ES-I3 (cell line): ENCODE measurements at regions not wholly inside any gene's neighbourhood (a gene's known extent, or its start where the extent isn't known, plus 50 kb on each side); places are given as distances from the start of the nearest gene placed in this dataset.

Source experiments
- H3K36me3 ChIP-seq: 2 replicates; pipeline ENCODE4 v1.6.1; 2013; ENCODE audit warnings: mild to moderate bottlenecking, low read length, control low read depth, moderate library complexity; ENCODE audit not compliant: insufficient read depth
- H3K4me1 ChIP-seq: 2 replicates; pipeline ENCODE4 v1.6.1; 2013; ENCODE audit warnings: mild to moderate bottlenecking, control low read depth, low read length; ENCODE audit not compliant: insufficient read depth
- H3K9ac ChIP-seq: 2 replicates; pipeline ENCODE4 v1.6.1; 2013; ENCODE audit warnings: low read depth, mild to moderate bottlenecking, low read length, moderate library complexity
- H3K9me3 ChIP-seq: 2 replicates; pipeline ENCODE4 v1.6.1; 2013; ENCODE audit warnings: mild to moderate bottlenecking, low read length, moderate library complexity; ENCODE audit not compliant: control insufficient read depth, insufficient read depth

- H3K36me3 ChIP-seq: no peaks in the 10 kb centered on the region
- H3K4me1 ChIP-seq: no peaks in the 10 kb centered on the region
- no peak overlapping the region for H3K9ac ChIP-seq
- H3K9me3 ChIP-seq: no peaks in the 10 kb centered on the region
Observed at GRCh38 chr2:104904889-104905288, 51.0 kb downstream of the POU3F3 start.

- Histone ChIP-seq H3K9ac (no peak overlapping the region), H3K36me3 (no peaks in the 10 kb centered on the region), H3K4me1 (no peaks in the 10 kb centered on the region), H3K9me3 (no peaks in the 10 kb centered on the region)
Observed at GRCh38 chr2:104909317-104909716, 55.4 kb downstream of the POU3F3 start.

- Histone ChIP-seq H3K4me1 (no peaks in the 10 kb centered on the region), H3K9ac (no peak overlapping the region), H3K36me3 (no peaks in the 10 kb centered on the region), H3K9me3 (no peaks in the 10 kb centered on the region)
Observed at GRCh38 chr2:104914509-104914908, 60.6 kb downstream of the POU3F3 start.

- no peaks in the 10 kb centered on the region for H3K9me3 ChIP-seq
- no peak overlapping the region for H3K9ac ChIP-seq
- H3K36me3 ChIP-seq: no peaks in the 10 kb centered on the region
- H3K4me1 ChIP-seq: no peaks in the 10 kb centered on the region
Observed at GRCh38 chr2:104915107-104915793, 61.3 kb downstream of the POU3F3 start.

GRCh38 chr2:104919127-104919526 is 65.2 kb downstream of the POU3F3 start:
- no peaks in the 10 kb centered on the region for H3K4me1 ChIP-seq
- H3K9ac ChIP-seq: no peak overlapping the region
- no peaks in the 10 kb centered on the region for H3K9me3 ChIP-seq

GRCh38 chr2:104923665-104924064 is 69.8 kb downstream of the POU3F3 start:
- H3K4me1 ChIP-seq: no peaks in the 10 kb centered on the region
- H3K36me3 ChIP-seq: no peaks in the 10 kb centered on the region
- H3K9ac ChIP-seq: no peak overlapping the region
- no peaks in the 10 kb centered on the region for H3K9me3 ChIP-seq

More at GRCh38 chr2:104919127-104919526, 65.2 kb downstream of the POU3F3 start:
- no peaks in the 10 kb centered on the region for H3K36me3 ChIP-seq

- Histone ChIP-seq H3K36me3 (no peaks in the 10 kb centered on the region), H3K9ac (no peak overlapping the region), H3K4me1 (no peaks in the 10 kb centered on the region), H3K9me3 (no peaks in the 10 kb centered on the region)
Observed at GRCh38 chr2:104929663-104930062, 75.7 kb downstream of the POU3F3 start.

- no peaks in the 10 kb centered on the region for H3K4me1 ChIP-seq
- H3K9ac ChIP-seq: no peak overlapping the region
- no peaks in the 10 kb centered on the region for H3K9me3 ChIP-seq
- no peaks in the 10 kb centered on the region for H3K36me3 ChIP-seq
Observed at GRCh38 chr2:104930732-104931131, 76.8 kb downstream of the POU3F3 start.

GRCh38 chr2:104932243-104932642 is 78.3 kb downstream of the POU3F3 start:
- no peaks in the 10 kb centered on the region for H3K4me1 ChIP-seq
- H3K9ac ChIP-seq: no peak overlapping the region
- no peaks in the 10 kb centered on the region for H3K36me3 ChIP-seq
- no peaks in the 10 kb centered on the region for H3K9me3 ChIP-seq

GRCh38 chr2:104933151-104933917 is 79.4 kb downstream of the POU3F3 start:
- H3K9ac ChIP-seq: no peak overlapping the region
- H3K36me3 ChIP-seq: no peaks in the 10 kb centered on the region

GRCh38 chr2:104936527-104936926 is 82.6 kb downstream of the POU3F3 start:
- Histone ChIP-seq H3K36me3 (no peaks in the 10 kb centered on the region), H3K4me1 (peaks cover 6% of the 10 kb centered on the region; the same call in 1 of the 2 replicates), H3K9me3 (no peaks in the 10 kb centered on the region), H3K9ac (no peak overlapping the region)

More at GRCh38 chr2:104933151-104933917, 79.4 kb downstream of the POU3F3 start:
- no peaks in the 10 kb centered on the region for H3K4me1 ChIP-seq
- no peaks in the 10 kb centered on the region for H3K9me3 ChIP-seq

- Histone ChIP-seq H3K9me3 (no peaks in the 10 kb centered on the region), H3K9ac (no peak overlapping the region), H3K36me3 (no peaks in the 10 kb centered on the region), H3K4me1 (peaks cover 6% of the 10 kb centered on the region; the same call in 1 of the 2 replicates)
Observed at GRCh38 chr2:104938231-104938941, 84.5 kb downstream of the POU3F3 start.

- no peak overlapping the region for H3K9ac ChIP-seq
- H3K4me1 ChIP-seq: peaks cover 6% of the 10 kb centered on the region; the same call in 1 of the 2 replicates
- H3K36me3 ChIP-seq: no peaks in the 10 kb centered on the region
- H3K9me3 ChIP-seq: no peaks in the 10 kb centered on the region
Observed at GRCh38 chr2:104939570-104940217, 85.8 kb downstream of the POU3F3 start.

- Histone ChIP-seq H3K36me3 (no peaks in the 10 kb centered on the region), H3K9ac (no peak overlapping the region), H3K9me3 (no peaks in the 10 kb centered on the region), H3K4me1 (peaks cover 4% of the 10 kb centered on the region; the same call in 1 of the 2 replicates)
Observed at GRCh38 chr2:104944495-104944894, 90.6 kb downstream of the POU3F3 start.
